Ishikawa (cell line): ENCODE measurements at regions not wholly inside any gene's neighbourhood (a gene's known extent, or its start where the extent isn't known, plus 50 kb on each side); places are given as distances from the start of the nearest gene placed in this dataset.

Experiments used
- CEBPB ChIP-seq: IDR thresholded peaks from 2 replicates; pipeline ENCODE4 v1.6.1; 2012
- CREB1 ChIP-seq: IDR thresholded peaks from 2 replicates; pipeline ENCODE4 v1.6.1; 2012; ENCODE audit warnings: low read depth
- EGR1 ChIP-seq: IDR thresholded peaks from 2 replicates; pipeline ENCODE4 v1.6.1; 2012
- EP300 ChIP-seq: IDR thresholded peaks from 2 replicates; pipeline ENCODE4 v1.6.1; 2012; ENCODE audit warnings: borderline replicate concordance
- FOXM1 ChIP-seq: IDR thresholded peaks from 2 replicates; pipeline ENCODE4 v1.6.1; 2012; ENCODE audit warnings: low read depth, borderline replicate concordance
- NFIC ChIP-seq: IDR thresholded peaks from 2 replicates; pipeline ENCODE4 v1.6.1; 2012
- RAD21 ChIP-seq: IDR thresholded peaks from 2 replicates; pipeline ENCODE4 v1.6.1; 2012; ENCODE audit warnings: low read depth
- REST ChIP-seq: IDR thresholded peaks from 2 replicates; pipeline ENCODE4 v1.6.1; 2012; ENCODE audit warnings: low read depth, mild to moderate bottlenecking
- TAF1 ChIP-seq: IDR thresholded peaks from 2 replicates; pipeline ENCODE4 v1.6.1; 2012; ENCODE audit warnings: low read depth, mild to moderate bottlenecking
- TCF12 ChIP-seq: IDR thresholded peaks from 2 replicates; pipeline ENCODE4 v1.6.1; 2012; ENCODE audit warnings: low read depth
- TEAD4 ChIP-seq: IDR thresholded peaks from 2 replicates; pipeline ENCODE4 v1.6.1; 2012
- USF1 ChIP-seq: IDR thresholded peaks from 2 replicates; pipeline ENCODE4 v1.6.1; 2012
- YY1 ChIP-seq: IDR thresholded peaks from 2 replicates; pipeline ENCODE4 v1.6.1; 2012; ENCODE audit warnings: low read depth
- ZBTB7A ChIP-seq: IDR thresholded peaks from 2 replicates; pipeline ENCODE4 v1.6.1; 2012; ENCODE audit warnings: low read depth
- TF ChIP-seq, protein P1 (sequence below): IDR thresholded peaks from 2 replicates; pipeline ENCODE4 v1.6.1; 2012

DNA sequence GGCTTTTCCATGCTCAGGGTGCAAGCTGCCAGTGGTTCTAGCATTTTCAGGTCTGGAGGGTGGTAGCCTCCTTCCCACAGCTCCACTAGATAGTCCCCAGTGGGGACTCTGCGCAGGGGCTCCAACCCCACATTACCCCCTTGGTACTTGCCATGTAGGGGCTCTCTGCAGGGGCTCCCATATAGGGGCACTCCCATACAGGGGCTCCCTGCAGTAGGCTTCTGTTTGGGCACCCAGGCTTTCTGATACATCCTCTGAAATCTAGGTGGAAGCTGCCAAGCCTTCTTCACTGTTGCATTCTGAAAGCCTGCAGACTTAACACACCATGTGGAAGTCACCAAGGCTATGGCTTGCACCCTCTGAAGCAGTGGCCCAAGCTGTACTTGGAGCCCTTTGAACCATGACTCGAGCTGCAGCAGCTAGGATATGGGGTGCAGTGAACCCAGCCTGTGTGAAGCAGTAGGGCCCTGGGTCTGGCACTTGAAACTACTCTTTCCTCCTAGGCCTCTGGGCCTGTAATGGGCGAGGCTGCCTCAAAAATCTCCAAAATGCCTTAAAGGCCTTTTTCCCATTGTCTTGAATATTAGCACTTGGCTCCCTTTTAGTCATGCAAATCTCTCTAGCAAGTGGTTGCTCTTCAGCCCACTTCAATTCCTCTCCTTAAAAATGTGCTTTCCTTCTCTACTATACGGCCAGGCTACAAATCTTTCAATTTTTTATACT is 96.4 kb downstream of the TPRA1 start:
- TF ChIP-seq, protein P1, sequence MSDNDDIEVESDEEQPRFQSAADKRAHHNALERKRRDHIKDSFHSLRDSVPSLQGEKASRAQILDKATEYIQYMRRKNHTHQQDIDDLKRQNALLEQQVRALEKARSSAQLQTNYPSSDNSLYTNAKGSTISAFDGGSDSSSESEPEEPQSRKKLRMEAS: no peak

- TF ChIP-seq EP300 (no peak), CREB1 (no peak), TEAD4 (no peak), FOXM1 (no peak), CEBPB (no peak), EGR1 (no peak), ZBTB7A (no peak)
- TF ChIP-seq, protein P1: no peak
Measured at GRCh38 chr3:127492426-127492825, 98.1 kb downstream of the TPRA1 start.

GRCh38 chr3:127491909-127492308 is 98.6 kb downstream of the TPRA1 start:
- no peak for TF ChIP-seq YY1
- no peak for TF ChIP-seq EP300
- TF ChIP-seq EGR1: no peak
- TF ChIP-seq TCF12: no peak
- TF ChIP-seq CREB1: no peak

- TF ChIP-seq ZBTB7A (no peak), TEAD4 (no peak), YY1 (no peak), TAF1 (no peak), CREB1 (no peak), NFIC (no peak), TCF12 (no peak), CEBPB (no peak), EP300 (no peak), USF1 (no peak), REST (no peak)
- TF ChIP-seq, protein P1: no peak
Measured at GRCh38 chr3:127491323-127491722, 99.2 kb downstream of the TPRA1 start.

DNA sequence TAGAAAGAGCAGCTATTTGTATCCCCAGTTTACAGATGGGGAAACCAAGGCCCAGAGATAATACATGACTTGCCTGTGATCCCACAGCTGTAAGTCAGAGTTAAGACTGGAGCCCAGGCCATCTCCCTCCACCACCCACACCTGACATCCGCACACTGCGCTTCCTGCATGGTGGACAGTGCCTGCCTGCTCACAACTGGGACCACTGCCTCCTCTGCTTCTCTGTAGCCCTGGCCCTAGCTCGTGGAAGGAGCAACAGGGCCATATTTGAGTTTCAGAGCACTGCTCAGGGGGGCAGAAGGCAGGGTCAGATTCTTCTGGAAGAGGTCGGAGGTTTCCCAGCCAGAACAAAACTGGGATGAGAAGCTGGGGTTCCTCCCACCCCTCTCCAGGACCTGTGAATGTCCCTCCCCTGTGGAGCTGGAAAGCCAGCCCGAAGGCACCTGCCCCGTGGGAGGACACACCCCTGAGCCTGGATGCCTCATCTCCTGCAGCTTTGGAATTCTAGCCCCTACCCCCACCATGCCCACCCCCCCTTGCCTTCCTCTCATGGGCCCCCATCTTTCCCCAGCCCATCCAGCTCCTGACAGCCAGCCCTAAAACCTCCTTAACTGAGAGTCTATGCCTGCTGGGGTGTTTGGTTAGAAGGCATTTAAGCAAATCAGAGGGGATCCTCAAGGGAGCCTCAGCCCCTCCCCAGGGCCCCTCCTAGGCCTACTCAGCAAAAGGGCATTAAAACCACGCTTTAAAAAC is 100.1 kb downstream of the TPRA1 start:
- no peak for TF ChIP-seq EGR1
- no peak for TF ChIP-seq CREB1
- TF ChIP-seq YY1: no peak
- TF ChIP-seq ZBTB7A: no peak
- TF ChIP-seq USF1: no peak
- no peak for TF ChIP-seq RAD21
- TF ChIP-seq TCF12: no peak
- TF ChIP-seq NFIC: no peak

DNA sequence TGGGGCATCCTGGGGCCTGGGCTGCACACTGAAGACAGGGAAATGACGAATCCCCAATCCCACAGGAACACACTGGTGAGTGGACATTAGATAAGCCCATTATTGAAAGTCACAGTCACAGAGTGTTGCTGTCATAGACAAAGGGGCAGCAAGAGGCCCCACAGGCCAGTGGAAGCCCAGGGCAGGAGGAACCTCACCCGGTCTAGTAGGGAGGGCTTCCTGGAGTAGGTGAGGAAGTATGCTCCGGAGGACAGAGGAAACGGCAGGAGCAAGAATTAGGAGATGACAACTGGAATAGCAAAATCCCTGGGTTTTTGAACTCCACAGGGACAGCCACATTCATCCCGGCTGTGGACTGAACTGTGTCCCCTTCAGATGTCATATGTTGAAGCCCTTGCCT is 101.2 kb downstream of the TPRA1 start:
- TF ChIP-seq CREB1: no peak

DNA sequence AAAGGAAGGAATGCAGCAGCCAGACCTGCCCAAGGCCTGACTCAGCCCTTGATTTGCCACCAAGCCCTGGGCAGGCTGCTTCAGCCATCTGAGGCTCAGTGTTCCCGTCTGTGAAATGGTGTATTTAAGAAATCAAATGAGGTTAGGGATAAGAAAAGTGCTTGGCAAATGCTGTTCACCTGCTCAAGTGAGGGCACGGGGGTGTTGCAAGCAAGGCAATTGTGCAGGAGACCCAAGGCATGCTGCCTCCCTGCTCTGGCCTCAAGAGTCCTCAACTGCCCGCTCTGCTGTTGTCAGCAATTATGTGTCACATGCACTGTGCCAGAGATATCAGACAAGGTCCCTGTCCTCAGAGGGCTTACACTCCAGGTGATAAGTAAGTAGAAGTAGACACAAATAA is 101.8 kb downstream of the TPRA1 start:
- TF ChIP-seq CREB1 (no peak), YY1 (no peak), NFIC (no peak), ZBTB7A (no peak), CEBPB (no peak)
- TF ChIP-seq, protein P1: no peak

GRCh38 chr3:127488141-127488672 is 102.3 kb downstream of the TPRA1 start:
- TF ChIP-seq ZBTB7A: no peak
- no peak for TF ChIP-seq EP300
- TF ChIP-seq TAF1: no peak
- TF ChIP-seq FOXM1: no peak
- TF ChIP-seq RAD21: no peak
- TF ChIP-seq YY1: no peak
- TF ChIP-seq EGR1: no peak
- no peak for TF ChIP-seq NFIC
- no peak for TF ChIP-seq TEAD4
